ENCODE measurements at regions not wholly inside any gene's neighbourhood (a gene's known extent, or its start where the extent isn't known, plus 50 kb on each side); places are given as distances from the start of the nearest gene placed in this dataset.

DNA sequence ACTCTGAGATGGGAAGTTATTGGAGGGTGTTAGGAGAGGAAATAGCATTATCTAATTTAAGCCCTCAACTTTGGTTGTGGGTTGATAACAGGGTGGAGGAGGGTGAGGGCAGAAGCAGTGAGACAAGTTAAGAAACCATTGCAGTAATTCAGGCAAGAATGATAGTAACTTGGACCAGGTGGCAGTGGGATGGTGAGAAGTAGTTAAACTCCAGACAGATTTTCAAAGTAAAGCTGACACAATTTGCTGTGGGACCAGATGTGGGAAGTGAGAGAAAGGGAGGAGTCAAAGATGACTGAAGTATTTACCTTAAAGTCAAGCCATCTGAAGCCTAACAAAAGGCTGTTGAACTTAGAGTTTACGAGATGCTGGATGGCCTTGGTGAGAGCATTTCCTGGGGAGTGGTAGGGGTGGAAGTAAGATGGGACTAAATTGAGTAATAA is 163.2 kb upstream of the KLF7 start:
- no peak for TF ChIP-seq TAF1 (IDR thresholded peaks at IDR 0.05; ENCODE audit: borderline replicate concordance, insufficient read depth, low read length)
- no peak for TF ChIP-seq FOXP2 (optimal IDR thresholded peaks at IDR 0.05; ENCODE audit: borderline replicate concordance, extremely low read depth, extremely low read length, insufficient read depth)
